ENCODE measurements at regions not wholly inside any gene's neighbourhood (a gene's known extent, or its start where the extent isn't known, plus 50 kb on each side); places are given as distances from the start of the nearest gene placed in this dataset.

GRCh38 chr3:141669434-141669833 is 68.7 kb upstream of the RNF7 start:
- DNase-seq = no peak

DNA sequence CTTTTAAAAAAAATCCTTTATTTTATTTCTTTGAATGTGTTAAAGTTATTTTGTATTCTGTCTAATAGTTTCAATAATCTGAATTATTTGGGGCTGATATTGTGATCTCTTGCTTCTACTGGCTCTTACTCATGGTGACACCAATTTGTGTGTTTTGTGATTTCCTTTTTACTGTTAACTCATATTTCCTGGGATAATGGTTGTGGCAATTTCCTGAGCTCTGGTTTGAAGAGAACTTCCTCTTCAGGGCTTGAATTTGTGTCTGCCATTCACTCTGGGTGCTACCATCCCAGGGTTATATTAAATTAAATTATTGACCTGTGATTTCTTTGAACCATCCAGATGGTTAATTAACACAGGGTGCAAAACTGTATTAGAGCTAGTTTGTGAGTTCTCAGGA is 60.4 kb upstream of the RNF7 start:
- DNase-seq = no peak

GRCh38 chr3:141680620-141681389 is 57.3 kb upstream of the RNF7 start:
- no peak for DNase-seq

- no peak for DNase-seq
Measured at GRCh38 chr3:141681390-141681780, 56.7 kb upstream of the RNF7 start.

- DNase-seq = no peak
Measured at GRCh38 chr3:141682007-141682406, 56.1 kb upstream of the RNF7 start.

DNA sequence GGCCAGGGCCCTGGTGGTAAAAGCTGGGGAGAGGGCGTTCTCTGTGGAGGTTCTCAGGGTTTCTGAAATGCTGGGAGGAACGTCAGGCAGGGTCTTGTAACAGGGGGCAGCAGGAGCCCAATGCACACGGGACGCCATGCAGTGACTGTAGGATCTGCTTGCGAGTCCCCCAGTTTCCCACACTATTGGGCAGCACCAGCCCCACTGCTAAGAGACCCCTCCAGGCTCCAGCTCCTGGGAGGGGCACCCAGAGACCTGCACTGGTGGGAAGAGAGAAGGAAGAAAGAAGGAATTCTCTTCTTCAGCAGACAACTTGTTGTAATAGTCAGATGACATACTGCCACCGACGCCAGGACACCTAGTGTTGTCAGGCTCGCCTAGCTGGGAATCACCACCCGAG is 55.2 kb upstream of the RNF7 start:
- DNase-seq = no peak

- DNase-seq = no peak
Measured at GRCh38 chr3:141684758-141685157, 53.3 kb upstream of the RNF7 start.

- DNase-seq = peak in 54 of 56 donors; percentile 14 to 91 (median 66)
Measured at GRCh38 chr3:141686466-141687291, 51.4 kb upstream of the RNF7 start.
